SK-N-SH (cell line): ENCODE measurements at regions not wholly inside any gene's neighbourhood (a gene's known extent, or its start where the extent isn't known, plus 50 kb on each side); places are given as distances from the start of the nearest gene placed in this dataset.

Experiments used
- CTCF ChIP-seq: fragments of 200-600 bp; sonication (generic); IDR thresholded peaks from 2 replicates; pipeline ENCODE4 v1.6.1; 2017; ENCODE audit warnings: antibody characterized with exemption, mild to moderate bottlenecking, moderate library complexity
- EP300 ChIP-seq, 2 experiments: IDR thresholded peaks; 2 replicates each; pipeline versions ENCODE4 v1.4.0 to v1.6.1; 2012; ENCODE audit warnings: borderline replicate concordance in 1 of 2, low read depth in 1 of 2, low read length in 1 of 2
- POLR2AphosphoS5 ChIP-seq: IDR thresholded peaks from 2 replicates; pipeline ENCODE4 v1.6.1; 2012; ENCODE audit warnings: low read depth, low read length
- YY1 ChIP-seq: IDR thresholded peaks from 2 replicates; pipeline ENCODE4 v1.4.0; 2012; ENCODE audit warnings: low read depth, mild to moderate bottlenecking

GRCh38 chr5:174448662-174449061, 275.7 kb upstream of the MSX2 start:
- TF ChIP-seq EP300 (IDR thresholded peaks at IDR 0.05; ENCODE audit: borderline replicate concordance in 1 of 2, low read depth in 1 of 2, low read length in 1 of 2) (no peak), CTCF (no peak), YY1 (no peak), POLR2AphosphoS5 (no peak)
